ENCODE measurements at regions not wholly inside any gene's neighbourhood (a gene's known extent, or its start where the extent isn't known, plus 50 kb on each side); places are given as distances from the start of the nearest gene placed in this dataset.

DNA sequence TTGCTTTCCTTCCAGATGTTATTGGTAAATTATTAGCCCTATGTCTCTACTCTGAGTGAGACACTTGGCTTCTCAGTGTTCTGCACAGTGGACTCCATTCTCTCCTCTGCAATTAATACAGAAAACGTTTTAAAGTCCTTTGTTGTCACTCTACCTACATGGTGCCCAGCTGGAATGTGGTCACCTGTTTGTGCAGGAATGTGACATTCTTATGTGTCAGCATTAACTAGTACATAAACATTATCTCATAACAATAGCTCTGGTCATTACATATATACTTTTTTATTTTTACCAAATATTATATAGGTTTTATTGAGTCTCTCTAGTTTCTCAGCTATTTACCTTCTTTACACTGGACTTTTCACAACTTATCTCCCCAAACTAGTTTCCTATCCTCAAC is 147.0 kb upstream of the KCNMB2 start:
- peaks cover 25% of the 10 kb centered on the region for H3K4me1 ChIP-seq (ENCODE audit: insufficient read depth, low read length)
- no peaks in the 10 kb centered on the region for H3K9me3 ChIP-seq (ENCODE audit: low read depth, low read length)
- no peak overlapping the region for H2AFZ ChIP-seq (ENCODE audit: low read length)
- no peaks in the 10 kb centered on the region for H3K79me2 ChIP-seq (ENCODE audit: insufficient read depth, low read length)
- H3K27me3 ChIP-seq (ENCODE audit: insufficient read depth, low read length): no peaks in the 10 kb centered on the region
- TF ChIP-seq, protein P1, sequence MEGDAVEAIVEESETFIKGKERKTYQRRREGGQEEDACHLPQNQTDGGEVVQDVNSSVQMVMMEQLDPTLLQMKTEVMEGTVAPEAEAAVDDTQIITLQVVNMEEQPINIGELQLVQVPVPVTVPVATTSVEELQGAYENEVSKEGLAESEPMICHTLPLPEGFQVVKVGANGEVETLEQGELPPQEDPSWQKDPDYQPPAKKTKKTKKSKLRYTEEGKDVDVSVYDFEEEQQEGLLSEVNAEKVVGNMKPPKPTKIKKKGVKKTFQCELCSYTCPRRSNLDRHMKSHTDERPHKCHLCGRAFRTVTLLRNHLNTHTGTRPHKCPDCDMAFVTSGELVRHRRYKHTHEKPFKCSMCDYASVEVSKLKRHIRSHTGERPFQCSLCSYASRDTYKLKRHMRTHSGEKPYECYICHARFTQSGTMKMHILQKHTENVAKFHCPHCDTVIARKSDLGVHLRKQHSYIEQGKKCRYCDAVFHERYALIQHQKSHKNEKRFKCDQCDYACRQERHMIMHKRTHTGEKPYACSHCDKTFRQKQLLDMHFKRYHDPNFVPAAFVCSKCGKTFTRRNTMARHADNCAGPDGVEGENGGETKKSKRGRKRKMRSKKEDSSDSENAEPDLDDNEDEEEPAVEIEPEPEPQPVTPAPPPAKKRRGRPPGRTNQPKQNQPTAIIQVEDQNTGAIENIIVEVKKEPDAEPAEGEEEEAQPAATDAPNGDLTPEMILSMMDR (IDR thresholded peaks at IDR 0.05; ENCODE audit: extremely low read depth, low read depth, low read length): no peak
- no peak overlapping the region for H3K4me2 ChIP-seq (ENCODE audit: insufficient read depth, low read length)
- H4K20me1 ChIP-seq (ENCODE audit: insufficient read depth, low read length): no peaks in the 10 kb centered on the region
- H3K36me3 ChIP-seq (ENCODE audit: insufficient read depth, low read length): no peaks in the 10 kb centered on the region
- H3K27ac ChIP-seq (ENCODE audit: low read depth, low read length): no peak overlapping the region
- no peak for DNase-seq (ENCODE audit: insufficient read length, low spot score, missing footprints)
- H3K4me3 ChIP-seq (ENCODE audit: insufficient read depth, low read length): no peak overlapping the region

DNA sequence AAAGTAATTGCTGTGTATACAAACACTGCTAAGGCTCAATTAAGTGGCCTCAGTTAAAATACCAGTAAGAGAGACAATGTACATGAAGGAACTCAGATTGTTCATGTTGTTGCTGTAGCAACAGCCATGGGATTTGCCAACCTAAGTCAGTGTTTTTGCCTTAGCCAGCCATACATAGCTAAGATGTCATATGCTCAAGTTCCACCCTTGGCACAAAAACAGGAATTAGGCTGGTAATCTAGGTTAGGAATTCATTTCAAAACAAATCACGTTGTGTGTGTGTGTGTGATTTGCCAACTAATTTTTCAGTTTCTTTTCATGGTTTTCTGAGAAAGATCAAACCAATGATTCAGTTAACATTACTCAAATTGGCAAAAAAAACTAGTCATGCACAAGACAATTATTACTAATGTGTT is 143.7 kb upstream of the KCNMB2 start:
- no peaks in the 10 kb centered on the region for H4K20me1 ChIP-seq (ENCODE audit: insufficient read depth, low read length)
- no peak for DNase-seq (ENCODE audit: insufficient read length, low spot score, missing footprints)
- H3K27ac ChIP-seq (ENCODE audit: low read depth, low read length): peak overlapping the region; percentile 72

DNA sequence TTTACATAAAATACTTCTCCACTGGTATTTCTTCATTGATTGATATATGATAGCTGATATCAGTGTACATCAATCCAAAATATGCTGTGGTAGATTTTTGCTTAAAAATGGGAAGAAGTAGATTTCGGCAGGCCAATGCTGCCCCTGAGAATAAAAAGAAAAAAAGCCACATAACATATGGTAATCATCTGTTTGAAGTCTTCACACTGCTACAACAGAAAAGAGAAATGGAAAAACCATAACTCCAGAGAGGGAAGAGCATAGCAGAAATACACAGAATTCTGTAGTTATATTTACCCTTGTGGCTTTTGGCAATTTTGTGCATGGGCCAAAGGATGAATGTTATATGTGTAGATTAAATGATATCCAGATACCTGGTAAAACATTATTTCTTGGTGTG is 143.1 kb upstream of the KCNMB2 start:
- Histone ChIP-seq H3K4me1 (ENCODE audit: insufficient read depth, low read length) (peaks cover 19% of the 10 kb centered on the region), H3K4me2 (ENCODE audit: insufficient read depth, low read length) (no peak overlapping the region), H3K27ac (ENCODE audit: low read depth, low read length) (peak overlapping the region; percentile 72), H3K36me3 (ENCODE audit: insufficient read depth, low read length) (no peaks in the 10 kb centered on the region), H3K79me2 (ENCODE audit: insufficient read depth, low read length) (no peaks in the 10 kb centered on the region), H3K27me3 (ENCODE audit: insufficient read depth, low read length) (no peaks in the 10 kb centered on the region), H4K20me1 (ENCODE audit: insufficient read depth, low read length) (no peaks in the 10 kb centered on the region), H3K9me3 (ENCODE audit: low read depth, low read length) (no peaks in the 10 kb centered on the region), H3K4me3 (ENCODE audit: insufficient read depth, low read length) (no peak overlapping the region), H2AFZ (ENCODE audit: low read length) (no peak overlapping the region)
- TF ChIP-seq, protein P1 (IDR thresholded peaks at IDR 0.05; ENCODE audit: extremely low read depth, low read depth, low read length): no peak
- DNase-seq (ENCODE audit: insufficient read length, low spot score, missing footprints): no peak

More for the DNA sequence above, 143.7 kb upstream of the KCNMB2 start:
- H2AFZ ChIP-seq (ENCODE audit: low read length): peak overlapping the region; percentile 11
- H3K4me3 ChIP-seq (ENCODE audit: insufficient read depth, low read length): no peak overlapping the region
- peak overlapping the region; percentile 43 for H3K4me2 ChIP-seq (ENCODE audit: insufficient read depth, low read length)
- peaks cover 19% of the 10 kb centered on the region for H3K4me1 ChIP-seq (ENCODE audit: insufficient read depth, low read length)
- H3K79me2 ChIP-seq (ENCODE audit: insufficient read depth, low read length): no peaks in the 10 kb centered on the region
- H3K27me3 ChIP-seq (ENCODE audit: insufficient read depth, low read length): no peaks in the 10 kb centered on the region
- no peaks in the 10 kb centered on the region for H3K9me3 ChIP-seq (ENCODE audit: low read depth, low read length)
- no peaks in the 10 kb centered on the region for H3K36me3 ChIP-seq (ENCODE audit: insufficient read depth, low read length)
- TF ChIP-seq, protein P1 (IDR thresholded peaks at IDR 0.05; ENCODE audit: extremely low read depth, low read depth, low read length): no peak

DNA sequence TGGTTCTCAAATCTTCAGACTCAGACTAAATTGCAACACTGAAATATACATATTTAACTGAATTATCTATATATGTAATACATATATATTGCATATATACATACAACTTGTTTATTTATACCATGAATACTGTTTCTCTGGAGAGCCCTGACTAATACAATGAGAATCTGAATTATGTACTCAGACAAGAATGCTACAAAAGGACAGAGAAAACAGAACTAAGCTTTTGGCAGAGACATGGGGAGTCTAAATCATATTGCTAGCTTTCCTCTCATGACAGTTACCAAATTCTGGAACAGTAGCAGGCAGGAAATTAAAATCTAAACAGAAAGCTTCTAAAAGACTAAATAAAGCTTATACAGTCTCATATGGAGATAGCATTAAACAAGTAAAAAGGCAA is 142.4 kb upstream of the KCNMB2 start:
- H3K4me2 ChIP-seq (ENCODE audit: insufficient read depth, low read length): no peak overlapping the region
- DNase-seq (ENCODE audit: insufficient read length, low spot score, missing footprints): no peak
- H3K9me3 ChIP-seq (ENCODE audit: low read depth, low read length): no peaks in the 10 kb centered on the region
- no peaks in the 10 kb centered on the region for H3K27me3 ChIP-seq (ENCODE audit: insufficient read depth, low read length)
- peak overlapping the region; percentile 72 for H3K27ac ChIP-seq (ENCODE audit: low read depth, low read length)
- H3K4me1 ChIP-seq (ENCODE audit: insufficient read depth, low read length): peaks cover 19% of the 10 kb centered on the region
- H3K4me3 ChIP-seq (ENCODE audit: insufficient read depth, low read length): no peak overlapping the region
- H3K79me2 ChIP-seq (ENCODE audit: insufficient read depth, low read length): no peaks in the 10 kb centered on the region
- TF ChIP-seq, protein P1 (IDR thresholded peaks at IDR 0.05; ENCODE audit: extremely low read depth, low read depth, low read length): no peak
- no peaks in the 10 kb centered on the region for H4K20me1 ChIP-seq (ENCODE audit: insufficient read depth, low read length)
- H2AFZ ChIP-seq (ENCODE audit: low read length): no peak overlapping the region
- H3K36me3 ChIP-seq (ENCODE audit: insufficient read depth, low read length): no peaks in the 10 kb centered on the region

Data from osteoblast (primary cell).